ENCODE measurements at regions not wholly inside any gene's neighbourhood (a gene's known extent, or its start where the extent isn't known, plus 50 kb on each side); places are given as distances from the start of the nearest gene placed in this dataset.

- POLR2A ChIA-PET = no interaction called here
- TF ChIP-seq CTCF (IDR thresholded peaks at IDR 0.05; ENCODE audit: insufficient read depth in 1 of 2, low read depth in 1 of 2, low read length in 1 of 2, severe bottlenecking in 1 of 2, unreplicated experiment in 1 of 2) = no peak
- no TSS peak for BruUV-seq (replicated peaks)
- H3K27me3 Mint-ChIP-seq (ENCODE audit: insufficient read depth, unreplicated experiment) = no peaks in the 10 kb centered on the region
- CTCF ChIA-PET = no interaction called here
- no peaks in the 10 kb centered on the region for H3K9me3 Mint-ChIP-seq (ENCODE audit: unreplicated experiment)
- H3K4me1 Mint-ChIP-seq (ENCODE audit: low read depth, unreplicated experiment) = peaks cover 23% of the 10 kb centered on the region
- Histone ChIP-seq H3K4me1 (peaks cover 21% of the 10 kb centered on the region), H3K36me3 (ENCODE audit: control insufficient read depth, insufficient read depth, low read length) (no peaks in the 10 kb centered on the region), H3K9me3 (0 out of 2 replicates have a peak, but pooled peaks cover 2% of the 10 kb centered on the region), H3K27me3 (replicated peaks; ENCODE audit: control insufficient read depth, insufficient read depth, low read length) (no peaks in the 10 kb centered on the region), H3K4me3 (ENCODE audit: low read depth, low read length) (no peak overlapping the region)
- no peak overlapping the region for H3K4me3 Mint-ChIP-seq (ENCODE audit: unreplicated experiment)
- DNase-seq = no peak
- peaks cover 5% of the 10 kb centered on the region for H3K36me3 Mint-ChIP-seq (ENCODE audit: insufficient read depth, unreplicated experiment)
- intact Hi-C loops (cut with micrococcal nuclease; ENCODE audit: unreplicated experiment) = no loop called here
- peak overlapping the region; percentile 14 for H3K27ac Mint-ChIP-seq (ENCODE audit: unreplicated experiment)
These were observed 154.5 kb upstream of the NDUFV2 start for GRCh38 chr18:8948011-8948410.

GRCh38 chr18:8948471-8949149, 153.9 kb upstream of the NDUFV2 start:
- POLR2A ChIA-PET = no interaction called here
- no TSS peak for BruUV-seq (replicated peaks)
- Histone ChIP-seq H3K4me3 (ENCODE audit: low read depth, low read length) (no peak overlapping the region), H3K9me3 (0 out of 2 replicates have a peak, but pooled peaks cover 2% of the 10 kb centered on the region), H3K36me3 (ENCODE audit: control insufficient read depth, insufficient read depth, low read length) (no peaks in the 10 kb centered on the region), H3K27me3 (replicated peaks; ENCODE audit: control insufficient read depth, insufficient read depth, low read length) (no peaks in the 10 kb centered on the region), H3K4me1 (peaks cover 21% of the 10 kb centered on the region)
- Mint-ChIP-seq H3K4me3 (ENCODE audit: unreplicated experiment) (peak overlapping the region; percentile 27), H3K9me3 (ENCODE audit: unreplicated experiment) (no peaks in the 10 kb centered on the region), H3K4me1 (ENCODE audit: low read depth, unreplicated experiment) (peaks cover 23% of the 10 kb centered on the region), H3K27me3 (ENCODE audit: insufficient read depth, unreplicated experiment) (no peaks in the 10 kb centered on the region), H3K27ac (ENCODE audit: unreplicated experiment) (peak overlapping the region; percentile 78), H3K36me3 (ENCODE audit: insufficient read depth, unreplicated experiment) (peaks cover 5% of the 10 kb centered on the region)
- CTCF ChIA-PET = no interaction called here
- DNase-seq = no peak
- intact Hi-C loops (cut with micrococcal nuclease; ENCODE audit: unreplicated experiment) = no loop called here
- TF ChIP-seq CTCF (IDR thresholded peaks at IDR 0.05; ENCODE audit: insufficient read depth in 1 of 2, low read depth in 1 of 2, low read length in 1 of 2, severe bottlenecking in 1 of 2, unreplicated experiment in 1 of 2) = no peak

GRCh38 chr18:8949206-8949605, 153.3 kb upstream of the NDUFV2 start:
- Mint-ChIP-seq H3K4me3 (ENCODE audit: unreplicated experiment) (no peak overlapping the region), H3K36me3 (ENCODE audit: insufficient read depth, unreplicated experiment) (peaks cover 5% of the 10 kb centered on the region), H3K27ac (ENCODE audit: unreplicated experiment) (peak overlapping the region; percentile 78), H3K9me3 (ENCODE audit: unreplicated experiment) (no peaks in the 10 kb centered on the region), H3K4me1 (ENCODE audit: low read depth, unreplicated experiment) (peaks cover 23% of the 10 kb centered on the region), H3K27me3 (ENCODE audit: insufficient read depth, unreplicated experiment) (no peaks in the 10 kb centered on the region)
- Histone ChIP-seq H3K27me3 (replicated peaks; ENCODE audit: control insufficient read depth, insufficient read depth, low read length) (no peaks in the 10 kb centered on the region), H3K9me3 (0 out of 2 replicates have a peak, but pooled peaks cover 6% of the 10 kb centered on the region), H3K4me1 (peaks cover 21% of the 10 kb centered on the region), H3K36me3 (ENCODE audit: control insufficient read depth, insufficient read depth, low read length) (no peaks in the 10 kb centered on the region), H3K4me3 (ENCODE audit: low read depth, low read length) (no peak overlapping the region)
- no peak for TF ChIP-seq CTCF (IDR thresholded peaks at IDR 0.05; ENCODE audit: insufficient read depth in 1 of 2, low read depth in 1 of 2, low read length in 1 of 2, severe bottlenecking in 1 of 2, unreplicated experiment in 1 of 2)
- intact Hi-C loops (cut with micrococcal nuclease; ENCODE audit: unreplicated experiment) = no loop called here
- ChIA-PET CTCF (no interaction called here), POLR2A (no interaction called here)
- DNase-seq = no peak
- BruUV-seq (replicated peaks) = no TSS peak
